Omental fat pad (tissue), 3 donors: ENCODE measurements at regions not wholly inside any gene's neighbourhood (a gene's known extent, or its start where the extent isn't known, plus 50 kb on each side); places are given as distances from the start of the nearest gene placed in this dataset.

Experiments
- ATAC-seq: fragments of 150-250 bp; one replicate; pipeline ENCODE4 v1.9.1; 2016; ENCODE audit warnings: mild to moderate bottlenecking, moderate library complexity; ENCODE audit not compliant: low FRiP score
- DNase-seq: peaks from one replicate; pipeline ENCODE4 v3.0.0-alpha.2; 2019; ENCODE audit warnings: low spot score
- CTCF ChIP-seq, 3 donors: fragments of 450-650 bp; IDR thresholded peaks; one replicate each; pipeline ENCODE4 v1.5.1; 2016 to 2017; ENCODE audit warnings: antibody characterized with exemption in 3 of 3, mild to moderate bottlenecking in 3 of 3, moderate library complexity in 2 of 3

DNA sequence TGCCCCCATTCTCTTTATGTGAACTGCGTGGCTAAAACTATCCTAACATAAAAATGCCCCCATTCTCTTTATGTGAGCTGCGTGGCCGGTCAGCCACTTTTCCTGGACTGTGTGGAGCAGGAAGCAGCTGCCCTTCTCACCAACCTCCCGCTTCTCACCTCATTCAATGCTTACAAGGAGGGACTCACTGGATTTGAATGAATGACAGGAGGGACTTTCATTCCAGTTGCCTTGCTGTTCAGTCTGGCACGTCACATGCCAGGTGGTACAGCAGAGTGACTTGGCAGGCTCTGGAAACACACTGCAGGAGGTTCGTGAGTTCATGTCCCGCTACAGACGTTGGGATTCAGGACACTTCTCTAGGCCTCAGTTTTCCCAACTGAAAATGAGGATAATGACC lies 60.2 kb upstream of the NFIL3 start:
- no peak for TF ChIP-seq CTCF (IDR thresholded peaks at IDR 0.05)
- DNase-seq (no peak), ATAC-seq (no peak)

GRCh38 chr9:91483189-91483691 lies 59.6 kb upstream of the NFIL3 start:
- DNase-seq: no peak
- peak; percentile 43 for ATAC-seq
- no peak for TF ChIP-seq CTCF (IDR thresholded peaks at IDR 0.05)

GRCh38 chr9:91481972-91482371 lies 58.3 kb upstream of the NFIL3 start:
- no peak for ATAC-seq
- TF ChIP-seq CTCF (IDR thresholded peaks at IDR 0.05): no peak
- no peak for DNase-seq

GRCh38 chr9:91477106-91477505 lies 53.5 kb upstream of the NFIL3 start:
- DNase-seq (no peak), ATAC-seq (no peak)
- no peak for TF ChIP-seq CTCF (IDR thresholded peaks at IDR 0.05)

DNA sequence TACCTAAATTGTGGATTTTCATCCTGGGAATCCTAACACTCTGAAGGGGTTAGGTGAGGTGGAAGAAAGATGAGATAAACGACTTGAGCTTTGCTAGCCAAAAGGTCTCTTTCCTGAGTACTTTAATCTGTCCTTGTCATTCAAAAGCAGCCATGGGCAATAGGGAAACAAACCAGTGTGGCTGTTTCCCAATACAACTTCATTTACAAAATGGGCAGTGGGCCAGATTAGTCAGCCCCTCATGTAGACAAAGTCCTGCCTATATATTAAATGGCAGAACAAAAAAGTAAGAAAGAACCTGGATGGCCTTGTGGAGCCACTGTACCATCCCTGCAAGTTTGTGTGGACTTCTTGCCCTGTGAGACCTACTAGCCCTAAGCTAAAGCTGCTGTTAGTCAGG lies 51.0 kb upstream of the NFIL3 start:
- TF ChIP-seq CTCF (IDR thresholded peaks at IDR 0.05): no peak
- ATAC-seq (no peak), DNase-seq (no peak)
